ENCODE measurements at regions not wholly inside any gene's neighbourhood (a gene's known extent, or its start where the extent isn't known, plus 50 kb on each side); places are given as distances from the start of the nearest gene placed in this dataset.

- Mint-ChIP-seq H3K4me3 (no peak overlapping the region), H3K4me1 (ENCODE audit: low read depth) (no peaks in the 10 kb centered on the region), H3K9me3 (peaks cover 0 to 1% of the 10 kb centered on the region in 2 donors), H3K27me3 (ENCODE audit: low read depth) (no peaks in the 10 kb centered on the region), H3K27ac (no peak overlapping the region), H3K36me3 (ENCODE audit: insufficient read depth in 2 of 2) (no peaks in the 10 kb centered on the region)
- DNase-seq (no peak), ATAC-seq (replicated peaks in 1 of 2) (no peak)
These were observed 425.3 kb upstream of the ANKRD30A start for GRCh38 chr10:36700123-36700522.

DNA sequence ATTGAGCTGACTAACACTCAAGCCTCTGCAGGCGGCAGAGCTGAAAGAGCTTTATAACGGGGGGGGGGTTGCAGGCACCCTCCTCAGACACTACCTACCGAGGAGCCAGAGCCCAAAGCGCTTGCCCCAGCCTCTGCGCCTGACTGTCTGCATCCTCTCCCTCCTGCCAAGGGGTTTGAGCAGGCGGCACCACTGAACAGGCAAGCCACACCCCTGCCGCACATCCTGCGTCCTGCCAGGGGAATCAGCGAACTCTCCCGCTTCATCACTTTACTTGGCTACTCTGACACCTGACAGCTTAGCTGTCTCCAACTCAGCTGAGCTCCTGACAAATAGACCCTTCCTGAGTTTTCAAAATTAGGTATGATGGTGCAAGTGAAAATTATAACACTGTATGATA is 432.6 kb upstream of the ANKRD30A start:
- Mint-ChIP-seq H3K4me3 (no peak overlapping the region), H3K27me3 (ENCODE audit: low read depth) (no peaks in the 10 kb centered on the region)

DNA sequence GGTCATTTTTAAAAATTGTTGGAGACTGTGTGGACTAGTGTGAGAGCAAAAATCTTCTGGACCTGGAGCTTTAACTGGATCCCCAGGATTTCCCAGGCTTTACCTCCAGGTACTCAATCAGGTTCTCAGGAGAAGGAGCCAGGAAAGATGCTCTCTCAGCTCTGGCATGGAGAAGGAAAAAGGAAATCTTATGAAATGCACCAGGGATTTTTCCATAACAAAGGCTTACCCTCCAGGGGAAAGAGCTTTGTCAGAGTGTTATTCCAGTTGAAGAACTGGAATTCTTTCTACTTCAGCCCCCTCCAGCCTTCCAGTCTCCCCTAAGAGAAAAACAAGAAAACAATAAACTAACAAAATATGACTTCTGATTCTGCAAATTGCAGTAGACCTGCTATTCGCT is 436.7 kb upstream of the ANKRD30A start:
- H3K27ac Mint-ChIP-seq = no peak overlapping the region
- no peaks in the 10 kb centered on the region for H3K4me1 Mint-ChIP-seq (ENCODE audit: low read depth)
- H3K4me3 Mint-ChIP-seq = no peak overlapping the region
- no peak for ATAC-seq (replicated peaks in 1 of 2)
- peaks cover 0 to 3% of the 10 kb centered on the region in 2 donors for H3K9me3 Mint-ChIP-seq
- H3K36me3 Mint-ChIP-seq (ENCODE audit: insufficient read depth in 2 of 2) = no peaks in the 10 kb centered on the region
- H3K27me3 Mint-ChIP-seq (ENCODE audit: low read depth) = no peaks in the 10 kb centered on the region
- no peak for DNase-seq

More for the DNA sequence above, 432.6 kb upstream of the ANKRD30A start:
- Mint-ChIP-seq H3K27ac (no peak overlapping the region), H3K9me3 (peaks cover 0 to 3% of the 10 kb centered on the region in 2 donors), H3K36me3 (ENCODE audit: insufficient read depth in 2 of 2) (no peaks in the 10 kb centered on the region), H3K4me1 (ENCODE audit: low read depth) (no peaks in the 10 kb centered on the region)
- ATAC-seq (replicated peaks in 1 of 2) = no peak
- no peak for DNase-seq

DNA sequence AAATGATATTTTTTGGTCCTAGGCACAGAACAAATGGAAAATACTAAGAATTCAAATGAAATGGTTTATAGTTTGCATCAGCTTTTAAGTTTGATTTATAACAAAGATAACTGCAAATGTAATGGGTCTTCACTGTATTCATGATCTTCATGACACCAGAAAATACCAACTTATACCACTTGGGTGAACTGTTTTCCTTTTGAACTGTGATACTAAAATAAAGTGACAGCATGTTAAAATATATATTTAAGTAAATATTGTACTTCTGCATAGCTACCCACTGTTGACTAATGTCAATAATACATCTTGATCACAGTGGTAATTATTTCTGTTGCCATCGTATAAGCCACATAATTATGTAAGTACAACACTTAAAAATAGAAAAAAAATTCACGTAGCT is 442.0 kb upstream of the ANKRD30A start:
- no peaks in the 10 kb centered on the region for H3K27me3 Mint-ChIP-seq (ENCODE audit: low read depth)
- no peak for ATAC-seq (replicated peaks in 1 of 2)
- H3K4me1 Mint-ChIP-seq (ENCODE audit: low read depth) = no peaks in the 10 kb centered on the region
- H3K4me3 Mint-ChIP-seq = no peak overlapping the region
- H3K9me3 Mint-ChIP-seq = peaks cover 0 to 5% of the 10 kb centered on the region in 2 donors
- H3K36me3 Mint-ChIP-seq (ENCODE audit: insufficient read depth in 2 of 2) = no peaks in the 10 kb centered on the region
- no peak overlapping the region for H3K27ac Mint-ChIP-seq
- DNase-seq = no peak

DNA sequence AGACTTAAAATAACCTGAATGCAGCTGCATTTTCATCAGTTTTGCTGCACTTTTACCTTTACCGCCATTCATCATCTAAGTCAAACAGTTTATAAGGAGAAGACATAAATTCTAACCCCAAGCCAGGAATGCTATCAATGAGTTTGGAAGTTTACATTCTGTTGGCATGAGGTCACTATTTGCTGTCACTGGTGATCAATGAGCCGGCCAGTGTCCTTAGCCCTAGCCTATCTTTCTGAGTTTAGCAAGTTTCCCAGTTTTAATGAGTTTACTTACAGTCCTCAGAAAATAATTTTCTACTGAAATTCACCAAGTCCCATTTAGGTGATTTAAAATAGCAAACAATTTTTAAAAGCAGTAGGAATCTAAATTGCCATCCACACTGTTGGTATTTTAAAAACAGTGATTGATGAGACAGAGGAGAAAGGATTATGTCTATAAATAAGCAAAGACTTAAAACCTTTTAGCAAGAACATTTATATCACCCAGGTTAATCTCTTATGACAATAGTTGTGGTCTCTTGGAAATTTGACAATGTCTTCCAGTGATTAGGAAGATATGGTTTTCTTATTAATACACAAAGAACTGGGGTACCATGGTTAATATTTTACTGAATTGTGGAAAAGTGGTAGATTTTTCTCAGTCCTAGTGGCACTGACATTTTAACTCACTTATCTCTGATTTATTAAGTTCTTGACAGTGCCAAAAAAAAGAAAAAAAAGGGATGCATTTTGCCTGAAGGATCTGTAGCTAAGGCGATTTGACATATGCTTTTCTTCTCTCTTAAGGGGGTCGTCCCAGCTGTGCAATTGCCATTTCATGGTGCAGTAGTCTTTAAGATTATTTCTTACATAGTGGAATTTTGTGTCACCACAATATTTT is 443.4 kb upstream of the ANKRD30A start:
- no peaks in the 10 kb centered on the region for H3K36me3 Mint-ChIP-seq (ENCODE audit: insufficient read depth in 2 of 2)
- H3K4me3 Mint-ChIP-seq = no peak overlapping the region
- ATAC-seq (replicated peaks in 1 of 2) = no peak
- no peaks in the 10 kb centered on the region for H3K4me1 Mint-ChIP-seq (ENCODE audit: low read depth)
- DNase-seq = no peak
- peaks cover 0 to 3% of the 10 kb centered on the region in 2 donors for H3K9me3 Mint-ChIP-seq
- H3K27ac Mint-ChIP-seq = no peak overlapping the region
- no peaks in the 10 kb centered on the region for H3K27me3 Mint-ChIP-seq (ENCODE audit: low read depth)

DNA sequence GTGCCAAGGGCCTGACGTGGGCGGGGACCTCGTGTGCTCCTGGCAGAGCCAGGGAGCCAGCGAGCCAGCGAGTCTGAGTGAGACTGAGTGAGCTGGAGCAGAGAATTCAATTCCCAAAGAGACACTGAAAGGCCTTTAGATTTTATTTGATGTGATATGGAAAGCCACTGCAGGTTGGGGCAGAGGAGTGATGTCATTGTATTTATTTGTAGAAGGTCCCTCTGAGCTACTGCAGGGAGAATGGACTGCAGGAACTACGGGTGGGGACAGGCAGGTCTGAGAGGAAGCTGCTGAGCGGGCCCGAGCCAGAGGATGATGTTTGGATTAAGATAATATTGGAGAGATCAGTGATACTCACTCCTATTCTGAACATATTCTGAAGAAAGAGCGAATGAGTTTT is 445.8 kb upstream of the ANKRD30A start:
- no peak overlapping the region for H3K27ac Mint-ChIP-seq
- no peak for ATAC-seq (replicated peaks in 1 of 2)

GRCh38 chr10:36677431-36677768 is 448.0 kb upstream of the ANKRD30A start:
- Mint-ChIP-seq H3K4me3 (no peak overlapping the region), H3K27me3 (ENCODE audit: low read depth) (no peaks in the 10 kb centered on the region)
- no peak for ATAC-seq (replicated peaks in 1 of 2)

More for the DNA sequence above, 445.8 kb upstream of the ANKRD30A start:
- Mint-ChIP-seq H3K36me3 (ENCODE audit: insufficient read depth in 2 of 2) (no peaks in the 10 kb centered on the region), H3K27me3 (ENCODE audit: low read depth) (no peaks in the 10 kb centered on the region), H3K9me3 (peaks cover 4% of the 10 kb centered on the region in 2 donors), H3K4me3 (no peak overlapping the region), H3K4me1 (ENCODE audit: low read depth) (no peaks in the 10 kb centered on the region)
- DNase-seq = no peak

GRCh38 chr10:36676756-36677430 is 448.5 kb upstream of the ANKRD30A start:
- H3K36me3 Mint-ChIP-seq (ENCODE audit: insufficient read depth in 2 of 2) = no peaks in the 10 kb centered on the region
- ATAC-seq (replicated peaks in 1 of 2) (no peak), DNase-seq (no peak)
- H3K4me1 Mint-ChIP-seq (ENCODE audit: low read depth) = no peaks in the 10 kb centered on the region
- H3K4me3 Mint-ChIP-seq = no peak overlapping the region
- no peak overlapping the region for H3K27ac Mint-ChIP-seq
- H3K9me3 Mint-ChIP-seq = peaks cover 5% of the 10 kb centered on the region in 2 donors
- no peaks in the 10 kb centered on the region for H3K27me3 Mint-ChIP-seq (ENCODE audit: low read depth)

More at GRCh38 chr10:36677431-36677768, 448.0 kb upstream of the ANKRD30A start:
- Mint-ChIP-seq H3K9me3 (peaks cover 5% of the 10 kb centered on the region in 2 donors), H3K36me3 (ENCODE audit: insufficient read depth in 2 of 2) (no peaks in the 10 kb centered on the region), H3K4me1 (ENCODE audit: low read depth) (no peaks in the 10 kb centered on the region), H3K27ac (no peak overlapping the region)
- no peak for DNase-seq

- Mint-ChIP-seq H3K27me3 (ENCODE audit: low read depth) (no peaks in the 10 kb centered on the region), H3K36me3 (ENCODE audit: insufficient read depth in 2 of 2) (no peaks in the 10 kb centered on the region), H3K9me3 (peaks cover 5% of the 10 kb centered on the region in 2 donors), H3K4me3 (no peak overlapping the region), H3K4me1 (ENCODE audit: low read depth) (no peaks in the 10 kb centered on the region), H3K27ac (no peak overlapping the region)
- DNase-seq = no peak
- no peak for ATAC-seq (replicated peaks in 1 of 2)
These were observed 449.1 kb upstream of the ANKRD30A start for GRCh38 chr10:36676321-36676720.

GRCh38 chr10:36675458-36675880 is 449.9 kb upstream of the ANKRD30A start:
- Mint-ChIP-seq H3K4me1 (ENCODE audit: low read depth) (no peaks in the 10 kb centered on the region), H3K4me3 (no peak overlapping the region), H3K27me3 (ENCODE audit: low read depth) (no peaks in the 10 kb centered on the region), H3K36me3 (ENCODE audit: insufficient read depth in 2 of 2) (no peaks in the 10 kb centered on the region), H3K27ac (no peak overlapping the region), H3K9me3 (peaks cover 5% of the 10 kb centered on the region in 2 donors)
- no peak for DNase-seq
- ATAC-seq (replicated peaks in 1 of 2) = no peak

- Mint-ChIP-seq H3K9me3 (peaks cover 3 to 7% of the 10 kb centered on the region in 2 donors), H3K36me3 (ENCODE audit: insufficient read depth in 2 of 2) (no peaks in the 10 kb centered on the region), H3K27me3 (ENCODE audit: low read depth) (no peaks in the 10 kb centered on the region), H3K4me1 (ENCODE audit: low read depth) (no peaks in the 10 kb centered on the region), H3K4me3 (no peak overlapping the region), H3K27ac (no peak overlapping the region)
- no peak for ATAC-seq (replicated peaks in 1 of 2)
- no peak for DNase-seq
These were observed 453.8 kb upstream of the ANKRD30A start for GRCh38 chr10:36671607-36672006.

DNA sequence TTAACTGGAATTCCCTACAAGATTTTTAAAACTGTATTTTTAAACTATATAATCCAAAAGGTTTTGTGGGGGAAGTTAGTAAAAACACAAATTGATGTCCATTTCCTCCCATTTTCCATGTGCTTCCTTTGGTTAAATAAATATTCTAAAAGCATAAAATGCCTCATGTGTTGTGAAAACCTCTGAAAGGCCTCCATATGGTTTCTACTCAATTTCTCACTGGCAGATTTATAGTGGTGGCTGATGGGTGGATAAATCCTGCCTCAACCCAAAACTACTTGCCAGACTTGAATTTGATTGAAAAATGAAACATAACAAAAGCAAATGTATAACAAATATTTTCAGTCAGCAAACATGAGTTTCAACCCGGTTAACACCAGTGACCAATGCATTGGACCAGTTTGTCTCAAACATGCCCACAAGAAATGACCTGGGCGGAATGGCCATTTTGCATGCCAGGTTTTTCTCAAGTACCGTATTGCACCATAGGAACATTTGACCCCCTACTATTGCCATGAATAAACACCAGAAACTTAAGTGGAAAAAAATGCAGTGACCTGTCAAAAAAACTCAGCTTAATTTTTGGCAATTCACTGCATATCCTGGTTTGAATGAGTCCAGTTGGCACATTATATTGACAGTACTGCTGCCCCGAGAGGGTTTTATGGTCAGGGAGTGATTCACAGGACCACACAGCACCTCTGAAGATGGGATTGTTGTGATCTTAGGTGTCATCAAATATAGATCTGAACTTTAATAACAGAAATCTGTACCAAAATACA is 454.6 kb upstream of the ANKRD30A start:
- peaks cover 6 to 7% of the 10 kb centered on the region in 2 donors for H3K9me3 Mint-ChIP-seq
- DNase-seq = no peak
- no peak overlapping the region for H3K4me3 Mint-ChIP-seq
- no peaks in the 10 kb centered on the region for H3K27me3 Mint-ChIP-seq (ENCODE audit: low read depth)
- no peak overlapping the region for H3K27ac Mint-ChIP-seq
- no peaks in the 10 kb centered on the region for H3K36me3 Mint-ChIP-seq (ENCODE audit: insufficient read depth in 2 of 2)
- H3K4me1 Mint-ChIP-seq (ENCODE audit: low read depth) = no peaks in the 10 kb centered on the region
- ATAC-seq (replicated peaks in 1 of 2) = no peak
